ENCODE measurements at regions not wholly inside any gene's neighbourhood (a gene's known extent, or its start where the extent isn't known, plus 50 kb on each side); places are given as distances from the start of the nearest gene placed in this dataset.

GRCh38 chr18:76558881-76559667 is 64.0 kb upstream of the ZNF516 start:
- Histone ChIP-seq H3K4me1 (ENCODE audit: control insufficient read depth in 1 of 2, extremely low read depth in 1 of 2, insufficient read depth in 2 of 2, low read length in 2 of 2) (no peaks in the 10 kb centered on the region), H3K27ac (ENCODE audit: low read length) (no peak overlapping the region), H3K9me3 (no peaks in the 10 kb centered on the region), H3K4me3 (ENCODE audit: control insufficient read depth in 1 of 2, extremely low read depth in 1 of 2, low read length in 1 of 2) (no peak overlapping the region), H3K36me3 (ENCODE audit: control insufficient read depth in 2 of 2, extremely low read depth in 1 of 2, insufficient read depth in 1 of 2, low read length in 1 of 2) (no peaks in the 10 kb centered on the region), H3K27me3 (replicated peaks in 1 of 2; ENCODE audit: control insufficient read depth in 2 of 2, extremely low read depth in 1 of 2, insufficient read depth in 2 of 2, low read length in 1 of 2) (peaks cover 0 to 20% of the 10 kb centered on the region in 2 experiments)
- H3K9me3 Mint-ChIP-seq, result no peaks in the 10 kb centered on the region
- 83% methylated on average over 11 of the region's 18 CpGs for WGBS (ENCODE audit: insufficient coverage)
- no peaks in the 10 kb centered on the region for H3K36me3 Mint-ChIP-seq
- ATAC-seq (replicated peaks in 1 of 4), result no peak
- H3K4me3 Mint-ChIP-seq, result no peak overlapping the region
- POLR2A ChIA-PET, result interaction anchor here in 1 of 2 donors (0.6 kb wide), 1 partner anchor 1093 kb away, joined by 3 read pairs; no protein-coding TSS in a partner anchor
- peaks cover 12 to 26% of the 10 kb centered on the region in 2 donors for H3K27me3 Mint-ChIP-seq
- CTCF ChIA-PET, result no interaction called here
- DNase-seq, result no peak
- H3K27ac Mint-ChIP-seq, result no peak overlapping the region
- no peaks in the 10 kb centered on the region for H3K4me1 Mint-ChIP-seq

DNA sequence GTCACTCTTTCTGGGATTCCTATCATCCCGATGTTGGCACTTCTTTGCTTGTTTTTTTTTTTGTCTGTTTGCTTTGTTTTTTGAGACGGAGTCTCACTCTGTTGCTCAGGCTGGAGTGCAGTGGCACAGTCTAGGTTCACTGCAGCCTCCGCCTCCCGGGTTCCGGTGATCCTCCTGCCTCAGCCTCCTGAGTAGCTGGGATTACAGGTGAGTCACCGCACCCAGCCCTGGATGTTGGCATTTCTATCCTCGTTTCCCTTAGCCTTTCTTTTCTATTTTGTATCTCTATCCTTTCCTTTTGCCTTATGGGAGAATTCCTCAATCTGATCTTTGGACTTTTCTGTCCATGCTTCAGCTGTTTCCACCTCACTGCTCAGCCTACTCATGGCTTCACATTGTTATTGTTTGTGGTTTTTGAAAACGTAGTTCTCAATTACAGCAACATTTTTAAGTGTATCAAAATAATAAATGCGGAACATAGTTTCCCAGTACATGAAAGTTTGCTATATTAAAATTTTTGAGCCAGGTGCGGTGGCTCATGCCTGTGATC is 62.1 kb upstream of the ZNF516 start:
- Mint-ChIP-seq H3K4me3 (no peak overlapping the region), H3K27me3 (peaks cover 7 to 21% of the 10 kb centered on the region in 2 donors), H3K9me3 (no peaks in the 10 kb centered on the region), H3K27ac (no peak overlapping the region), H3K36me3 (no peaks in the 10 kb centered on the region), H3K4me1 (no peaks in the 10 kb centered on the region)
- Histone ChIP-seq H3K4me1 (ENCODE audit: control insufficient read depth in 1 of 2, extremely low read depth in 1 of 2, insufficient read depth in 2 of 2, low read length in 2 of 2) (no peaks in the 10 kb centered on the region), H3K4me3 (ENCODE audit: control insufficient read depth in 1 of 2, extremely low read depth in 1 of 2, low read length in 1 of 2) (no peak overlapping the region), H3K27ac (ENCODE audit: low read length) (no peak overlapping the region), H3K27me3 (replicated peaks in 1 of 2; ENCODE audit: control insufficient read depth in 2 of 2, extremely low read depth in 1 of 2, insufficient read depth in 2 of 2, low read length in 1 of 2) (peaks cover 0 to 9% of the 10 kb centered on the region in 2 experiments), H3K36me3 (ENCODE audit: control insufficient read depth in 2 of 2, extremely low read depth in 1 of 2, insufficient read depth in 1 of 2, low read length in 1 of 2) (no peaks in the 10 kb centered on the region), H3K9me3 (no peaks in the 10 kb centered on the region)
- ChIA-PET CTCF (interaction anchor here in 1 of 2 donors (1.0 kb wide), 1 partner anchor 26 kb away, joined by 3 read pairs; no protein-coding TSS in a partner anchor), POLR2A (no interaction called here)
- 96% methylated on average over 6 of the region's 10 CpGs for WGBS (ENCODE audit: insufficient coverage)
- no peak for ATAC-seq (replicated peaks in 1 of 4)
- no peak for DNase-seq

GRCh38 chr18:76554547-76555222 is 59.6 kb upstream of the ZNF516 start:
- ChIA-PET POLR2A (no interaction called here), CTCF (no interaction called here)
- no peak overlapping the region for H3K27ac ChIP-seq (ENCODE audit: low read length)
- no peaks in the 10 kb centered on the region for H3K9me3 Mint-ChIP-seq
- no peaks in the 10 kb centered on the region for H3K36me3 Mint-ChIP-seq
- no peaks in the 10 kb centered on the region for H3K4me1 ChIP-seq (ENCODE audit: control insufficient read depth in 1 of 2, extremely low read depth in 1 of 2, insufficient read depth in 2 of 2, low read length in 2 of 2)
- no peak overlapping the region for H3K4me3 ChIP-seq (ENCODE audit: control insufficient read depth in 1 of 2, extremely low read depth in 1 of 2, low read length in 1 of 2)
- H3K4me1 Mint-ChIP-seq, result no peaks in the 10 kb centered on the region
- H3K27ac Mint-ChIP-seq, result no peak overlapping the region
- peaks cover 0 to 4% of the 10 kb centered on the region in 2 experiments for H3K27me3 ChIP-seq (replicated peaks in 1 of 2; ENCODE audit: control insufficient read depth in 2 of 2, extremely low read depth in 1 of 2, insufficient read depth in 2 of 2, low read length in 1 of 2)
- no peak for ATAC-seq (replicated peaks in 1 of 4)
- WGBS (ENCODE audit: insufficient coverage), result 94% methylated on average over 10 of the region's 12 CpGs
- H3K4me3 Mint-ChIP-seq, result no peak overlapping the region
- H3K27me3 Mint-ChIP-seq, result peaks cover 4 to 15% of the 10 kb centered on the region in 2 donors
- no peak for DNase-seq
- no peaks in the 10 kb centered on the region for H3K36me3 ChIP-seq (ENCODE audit: control insufficient read depth in 2 of 2, extremely low read depth in 1 of 2, insufficient read depth in 1 of 2, low read length in 1 of 2)
- H3K9me3 ChIP-seq, result no peaks in the 10 kb centered on the region

GRCh38 chr18:76553715-76554546 is 58.9 kb upstream of the ZNF516 start:
- H3K27me3 Mint-ChIP-seq, result peaks cover 0 to 12% of the 10 kb centered on the region in 2 donors
- CTCF ChIA-PET, result no interaction called here
- no peaks in the 10 kb centered on the region for H3K4me1 Mint-ChIP-seq
- no peaks in the 10 kb centered on the region for H3K9me3 Mint-ChIP-seq
- no peaks in the 10 kb centered on the region for H3K36me3 ChIP-seq (ENCODE audit: control insufficient read depth in 2 of 2, extremely low read depth in 1 of 2, insufficient read depth in 1 of 2, low read length in 1 of 2)
- DNase-seq, result no peak
- H3K27me3 ChIP-seq (replicated peaks in 1 of 2; ENCODE audit: control insufficient read depth in 2 of 2, extremely low read depth in 1 of 2, insufficient read depth in 2 of 2, low read length in 1 of 2), result no peaks in the 10 kb centered on the region
- no peaks in the 10 kb centered on the region for H3K36me3 Mint-ChIP-seq
- H3K4me1 ChIP-seq (ENCODE audit: control insufficient read depth in 1 of 2, extremely low read depth in 1 of 2, insufficient read depth in 2 of 2, low read length in 2 of 2), result no peaks in the 10 kb centered on the region
- POLR2A ChIA-PET, result no interaction called here
- H3K27ac ChIP-seq (ENCODE audit: low read length), result no peak overlapping the region
- ATAC-seq (replicated peaks in 1 of 4), result no peak
- H3K4me3 Mint-ChIP-seq, result no peak overlapping the region
- no peaks in the 10 kb centered on the region for H3K9me3 ChIP-seq
- no peak overlapping the region for H3K4me3 ChIP-seq (ENCODE audit: control insufficient read depth in 1 of 2, extremely low read depth in 1 of 2, low read length in 1 of 2)
- H3K27ac Mint-ChIP-seq, result no peak overlapping the region
- WGBS (ENCODE audit: insufficient coverage), result no CpG with 5 or more reads among the region's 5 CpGs

- Mint-ChIP-seq H3K36me3 (no peaks in the 10 kb centered on the region), H3K27me3 (peaks cover 2 to 8% of the 10 kb centered on the region in 2 donors), H3K4me1 (no peaks in the 10 kb centered on the region), H3K27ac (no peak overlapping the region), H3K4me3 (no peak overlapping the region), H3K9me3 (no peaks in the 10 kb centered on the region)
- Histone ChIP-seq H3K27ac (ENCODE audit: low read length) (no peak overlapping the region), H3K4me3 (ENCODE audit: control insufficient read depth in 1 of 2, extremely low read depth in 1 of 2, low read length in 1 of 2) (no peak overlapping the region), H3K4me1 (ENCODE audit: control insufficient read depth in 1 of 2, extremely low read depth in 1 of 2, insufficient read depth in 2 of 2, low read length in 2 of 2) (no peaks in the 10 kb centered on the region), H3K36me3 (ENCODE audit: control insufficient read depth in 2 of 2, extremely low read depth in 1 of 2, insufficient read depth in 1 of 2, low read length in 1 of 2) (no peaks in the 10 kb centered on the region), H3K9me3 (no peaks in the 10 kb centered on the region), H3K27me3 (replicated peaks in 1 of 2; ENCODE audit: control insufficient read depth in 2 of 2, extremely low read depth in 1 of 2, insufficient read depth in 2 of 2, low read length in 1 of 2) (peaks cover 0 to 5% of the 10 kb centered on the region in 2 experiments)
- 78% methylated on average over 5 of the region's 12 CpGs for WGBS (ENCODE audit: insufficient coverage)
- ChIA-PET POLR2A (no interaction called here), CTCF (no interaction called here)
- DNase-seq (no peak), ATAC-seq (replicated peaks in 1 of 4) (no peak)
Measured at GRCh38 chr18:76548541-76548940, 53.5 kb upstream of the ZNF516 start.

DNA sequence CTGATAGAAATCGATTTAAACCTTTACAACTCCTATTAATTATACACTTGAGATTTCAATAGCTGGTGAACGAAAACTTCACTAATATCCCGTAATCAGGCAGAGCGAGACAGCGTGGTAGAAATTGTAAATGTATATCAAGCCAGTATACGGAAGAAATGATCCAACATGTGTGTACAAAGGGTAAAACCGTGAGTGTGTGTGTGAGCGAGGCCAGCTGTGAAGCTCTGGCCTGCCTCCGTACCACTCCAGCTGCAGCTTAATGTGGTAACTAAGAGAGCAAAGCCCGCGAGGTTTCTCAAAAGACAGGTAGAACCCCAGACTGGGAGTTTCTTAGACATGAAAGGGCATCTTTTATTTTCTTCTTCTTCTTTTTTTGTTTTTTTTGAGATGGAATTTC is 52.3 kb upstream of the ZNF516 start:
- DNase-seq (no peak), ATAC-seq (replicated peaks in 1 of 4) (no peak)
- no peaks in the 10 kb centered on the region for H3K9me3 ChIP-seq
- no peaks in the 10 kb centered on the region for H3K4me1 ChIP-seq (ENCODE audit: control insufficient read depth in 1 of 2, extremely low read depth in 1 of 2, insufficient read depth in 2 of 2, low read length in 2 of 2)
- 82% methylated on average over 6 of the region's 11 CpGs for WGBS (ENCODE audit: insufficient coverage)
- no peak overlapping the region for H3K4me3 ChIP-seq (ENCODE audit: control insufficient read depth in 1 of 2, extremely low read depth in 1 of 2, low read length in 1 of 2)
- no peak overlapping the region for H3K27ac ChIP-seq (ENCODE audit: low read length)
- Mint-ChIP-seq H3K27me3 (peaks cover 2 to 12% of the 10 kb centered on the region in 2 donors), H3K4me1 (no peaks in the 10 kb centered on the region), H3K36me3 (no peaks in the 10 kb centered on the region), H3K4me3 (no peak overlapping the region), H3K9me3 (no peaks in the 10 kb centered on the region), H3K27ac (no peak overlapping the region)
- CTCF ChIA-PET, result no interaction called here
- POLR2A ChIA-PET, result no interaction called here
- H3K36me3 ChIP-seq (ENCODE audit: control insufficient read depth in 2 of 2, extremely low read depth in 1 of 2, insufficient read depth in 1 of 2, low read length in 1 of 2), result no peaks in the 10 kb centered on the region
- peaks cover 0 to 5% of the 10 kb centered on the region in 2 experiments for H3K27me3 ChIP-seq (replicated peaks in 1 of 2; ENCODE audit: control insufficient read depth in 2 of 2, extremely low read depth in 1 of 2, insufficient read depth in 2 of 2, low read length in 1 of 2)

All from T-cell (primary cell).